Mesodermal cell (in vitro differentiated cells): ENCODE measurements at regions not wholly inside any gene's neighbourhood (a gene's known extent, or its start where the extent isn't known, plus 50 kb on each side); places are given as distances from the start of the nearest gene placed in this dataset.

ENCODE experiments used
- H3K27ac ChIP-seq: 2 replicates; pipeline ENCODE4 v1.7.0; 2013; ENCODE audit warnings: mild to moderate bottlenecking, low read depth, low read length, moderate library complexity; ENCODE audit not compliant: severe bottlenecking
- H3K36me3 ChIP-seq: 2 replicates; pipeline ENCODE4 v1.7.1; 2013; ENCODE audit warnings: mild to moderate bottlenecking, low read length, moderate library complexity; ENCODE audit not compliant: control insufficient read depth, insufficient read depth
- H3K4me1 ChIP-seq: one replicate; pipeline ENCODE4 v1.7.1; 2013; ENCODE audit warnings: mild to moderate bottlenecking, low read length; ENCODE audit not compliant: insufficient read depth, control insufficient read depth, poor library complexity, severe bottlenecking
- H3K4me3 ChIP-seq: 2 replicates; pipeline ENCODE4 v1.7.0; 2013; ENCODE audit warnings: low read length, control low read depth, mild to moderate bottlenecking; ENCODE audit not compliant: insufficient read depth, poor library complexity, severe bottlenecking; ENCODE audit errors: extremely low read depth
- H3K9me3 ChIP-seq: 2 replicates; pipeline ENCODE4 v1.7.1; 2013; ENCODE audit warnings: mild to moderate bottlenecking, low read length, moderate library complexity; ENCODE audit not compliant: control insufficient read depth
- WGBS, 2 experiments: methylation state at CpG; one replicate each; pipeline ENCODE4 v1.1.5; 2013; ENCODE audit warnings: missing lambda C conversion rate in 2 of 2; ENCODE audit not compliant: insufficient coverage in 2 of 2; 5-methylcytosine and 5-hydroxymethylcytosine counted together

DNA sequence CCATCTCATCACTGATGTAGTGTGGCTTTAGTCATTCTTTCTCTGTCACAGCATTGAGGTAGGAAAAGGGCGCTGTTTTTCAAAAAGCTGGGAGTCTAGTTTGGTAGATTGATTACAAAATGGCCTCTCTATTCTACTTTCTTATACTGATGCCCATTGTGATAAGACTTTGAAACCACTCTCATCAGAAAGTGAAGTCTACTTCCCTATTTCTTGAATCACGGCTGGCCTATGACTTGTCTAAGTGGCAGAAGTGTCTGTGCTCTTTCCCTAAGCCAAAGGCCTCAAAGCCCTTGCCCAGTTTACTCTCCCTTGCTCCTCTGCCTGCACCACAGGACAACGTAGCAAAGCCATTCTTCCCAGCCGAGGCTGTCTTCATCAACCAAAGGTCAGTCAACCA, 83.0 kb upstream of the IL33 start:
- WGBS, 2 experiments: 86 to 92% methylated on average over 1 to 2 of the region's 4 CpGs
- H3K36me3 ChIP-seq: no peaks in the 10 kb centered on the region
- no peaks in the 10 kb centered on the region for H3K4me1 ChIP-seq
- no peak overlapping the region for H3K4me3 ChIP-seq
- no peaks in the 10 kb centered on the region for H3K9me3 ChIP-seq
- H3K27ac ChIP-seq: no peak overlapping the region

GRCh38 chr9:6128030-6128429, 87.6 kb upstream of the IL33 start:
- WGBS, 2 experiments: 75 to 100% methylated on average over 2 of the region's 2 CpGs
- H3K27ac ChIP-seq: no peak overlapping the region
- no peaks in the 10 kb centered on the region for H3K36me3 ChIP-seq
- no peaks in the 10 kb centered on the region for H3K9me3 ChIP-seq
- H3K4me3 ChIP-seq: no peak overlapping the region
- no peaks in the 10 kb centered on the region for H3K4me1 ChIP-seq

DNA sequence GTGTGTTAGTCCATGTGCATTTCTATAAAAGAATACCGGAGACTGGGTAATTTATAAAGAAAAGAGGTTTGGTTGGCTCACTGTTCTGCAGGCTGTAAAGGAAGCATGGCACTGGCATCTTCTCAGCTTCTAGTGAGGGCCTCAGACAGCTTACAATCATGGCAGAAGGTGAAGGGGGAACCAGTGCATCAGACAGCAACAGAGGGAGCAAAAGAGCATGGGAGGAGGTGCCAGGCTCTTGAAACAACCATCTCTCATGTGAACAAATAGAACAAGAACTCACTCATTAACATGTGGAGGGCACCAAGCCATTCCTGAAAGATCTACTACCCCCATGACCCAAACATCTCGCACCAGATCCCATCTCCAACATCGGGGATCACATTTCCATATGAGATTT, 89.2 kb upstream of the IL33 start:
- WGBS, 2 experiments: 83% methylated on average over 3 of the region's 3 CpGs; no CpG with 5 or more reads in 1 of the 2 experiments
- no peaks in the 10 kb centered on the region for H3K36me3 ChIP-seq
- H3K4me1 ChIP-seq: no peaks in the 10 kb centered on the region
- H3K27ac ChIP-seq: no peak overlapping the region
- no peaks in the 10 kb centered on the region for H3K9me3 ChIP-seq
- H3K4me3 ChIP-seq: no peak overlapping the region

- no peak overlapping the region for H3K4me3 ChIP-seq
- H3K36me3 ChIP-seq: no peaks in the 10 kb centered on the region
- no peaks in the 10 kb centered on the region for H3K9me3 ChIP-seq
- H3K27ac ChIP-seq: no peak overlapping the region
- H3K4me1 ChIP-seq: no peaks in the 10 kb centered on the region
- 46 to 87% methylated on average over 2 to 3 of the region's 3 CpGs for WGBS, 2 experiments
Measured at GRCh38 chr9:6123416-6123815, 92.2 kb upstream of the IL33 start.

GRCh38 chr9:6121707-6122106, 93.9 kb upstream of the IL33 start:
- H3K36me3 ChIP-seq: no peaks in the 10 kb centered on the region
- no peak overlapping the region for H3K4me3 ChIP-seq
- no peak overlapping the region for H3K27ac ChIP-seq
- H3K9me3 ChIP-seq: no peaks in the 10 kb centered on the region
- H3K4me1 ChIP-seq: no peaks in the 10 kb centered on the region
- WGBS, 2 experiments: no CpG with 5 or more reads among the region's 1 CpG

- Histone ChIP-seq H3K9me3 (no peaks in the 10 kb centered on the region), H3K4me1 (no peaks in the 10 kb centered on the region), H3K4me3 (no peak overlapping the region), H3K36me3 (no peaks in the 10 kb centered on the region), H3K27ac (no peak overlapping the region)
- WGBS, 2 experiments: 88 to 98% methylated on average over 5 to 6 of the region's 6 CpGs
Measured at GRCh38 chr9:6114424-6114823, 99.0 kb upstream of the RANBP6 start.

- WGBS, 2 experiments: 61 to 69% methylated on average over 5 to 6 of the region's 6 CpGs
- no peaks in the 10 kb centered on the region for H3K36me3 ChIP-seq
Measured at GRCh38 chr9:6113819-6114218, 98.4 kb upstream of the RANBP6 start.

DNA sequence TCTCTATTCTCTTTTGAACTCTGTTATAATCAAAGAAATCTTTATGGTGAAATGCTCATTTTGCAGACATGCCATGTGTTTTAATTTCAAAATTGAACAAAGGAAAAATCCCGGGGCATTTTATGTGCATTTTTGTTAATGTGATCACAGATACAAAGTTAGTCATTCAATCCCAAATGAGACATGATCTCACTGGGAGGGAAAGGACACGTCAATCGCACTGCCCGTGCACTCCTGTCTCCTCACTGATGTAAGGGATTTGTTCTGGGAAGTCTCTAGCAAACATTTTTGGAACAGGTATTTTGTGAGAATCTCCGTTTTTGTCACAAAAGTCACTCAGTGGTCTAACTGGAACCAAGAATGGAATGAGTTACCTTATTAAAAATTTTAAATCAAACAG, 97.9 kb upstream of the RANBP6 start:
- WGBS, 2 experiments: 80 to 90% methylated on average over 1 to 3 of the region's 5 CpGs
- no peaks in the 10 kb centered on the region for H3K36me3 ChIP-seq
- H3K4me3 ChIP-seq: no peak overlapping the region
- no peak overlapping the region for H3K27ac ChIP-seq
- H3K4me1 ChIP-seq: no peaks in the 10 kb centered on the region
- no peaks in the 10 kb centered on the region for H3K9me3 ChIP-seq

More at GRCh38 chr9:6113819-6114218, 98.4 kb upstream of the RANBP6 start:
- Histone ChIP-seq H3K9me3 (no peaks in the 10 kb centered on the region), H3K4me1 (no peaks in the 10 kb centered on the region), H3K27ac (no peak overlapping the region), H3K4me3 (no peak overlapping the region)

- Histone ChIP-seq H3K36me3 (no peaks in the 10 kb centered on the region), H3K4me1 (no peaks in the 10 kb centered on the region), H3K4me3 (no peak overlapping the region), H3K27ac (no peak overlapping the region), H3K9me3 (no peaks in the 10 kb centered on the region)
- no CpG with 5 or more reads among the region's 2 CpGs for WGBS, 2 experiments
Measured at GRCh38 chr9:6109986-6110385, 94.6 kb upstream of the RANBP6 start.

DNA sequence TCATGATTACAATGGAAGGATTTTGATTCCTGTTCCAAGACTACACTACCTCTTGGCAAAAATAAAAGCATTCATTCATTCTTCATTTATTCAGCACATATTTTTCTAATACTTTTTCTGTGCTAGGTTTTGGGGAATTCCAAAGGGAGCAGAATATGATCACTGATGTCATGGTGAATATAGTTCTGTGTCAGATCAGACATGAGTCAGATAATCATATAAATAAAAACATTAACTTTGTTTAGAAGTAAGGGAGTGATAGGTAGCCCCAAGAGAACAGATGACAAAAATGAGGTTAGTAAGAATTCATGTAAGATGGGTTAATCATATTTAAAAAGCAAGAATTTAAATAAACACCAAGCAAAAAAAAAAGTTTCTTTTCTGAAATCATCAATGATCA, 94.1 kb upstream of the RANBP6 start:
- H3K4me3 ChIP-seq: no peak overlapping the region
- no peaks in the 10 kb centered on the region for H3K36me3 ChIP-seq
- no peaks in the 10 kb centered on the region for H3K9me3 ChIP-seq
- no peaks in the 10 kb centered on the region for H3K4me1 ChIP-seq
- H3K27ac ChIP-seq: no peak overlapping the region

DNA sequence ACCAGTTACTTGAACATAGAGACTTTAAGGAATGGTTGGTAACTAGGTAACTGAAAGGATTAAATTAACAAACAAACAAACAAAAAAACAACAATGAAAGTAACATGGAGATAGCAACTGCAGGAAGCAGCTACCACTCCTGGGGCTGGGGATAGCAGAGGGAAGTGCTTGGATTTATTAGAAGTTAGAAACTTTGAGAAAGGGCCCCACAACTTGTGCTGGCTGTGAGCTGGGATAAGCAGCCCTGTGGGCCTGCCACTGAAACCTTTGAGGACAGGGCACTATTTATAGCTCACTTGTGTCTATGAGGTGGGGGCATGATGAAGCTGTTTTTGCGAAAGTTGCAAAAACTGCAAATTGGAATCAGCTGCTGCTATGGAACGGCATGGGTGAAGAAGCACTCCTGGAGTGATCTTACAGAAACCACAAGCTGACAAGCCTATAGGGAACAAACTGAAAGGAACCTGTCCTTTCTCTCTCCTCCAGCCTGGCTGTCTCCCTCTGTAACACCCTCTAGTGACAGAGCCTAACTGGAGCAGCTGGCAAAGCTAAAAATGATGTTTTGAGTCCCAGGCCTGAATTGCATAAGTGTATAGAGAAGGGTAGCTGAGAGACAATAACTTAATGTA, 91.4 kb upstream of the RANBP6 start:
- no peaks in the 10 kb centered on the region for H3K9me3 ChIP-seq
- no peaks in the 10 kb centered on the region for H3K36me3 ChIP-seq
- peak overlapping the region; percentile 62 for H3K27ac ChIP-seq
- 60 to 65% methylated on average over 2 of the region's 2 CpGs for WGBS, 2 experiments
- H3K4me3 ChIP-seq: no peak overlapping the region
- H3K4me1 ChIP-seq: no peaks in the 10 kb centered on the region
